ENCODE measurements at regions not wholly inside any gene's neighbourhood (a gene's known extent, or its start where the extent isn't known, plus 50 kb on each side); places are given as distances from the start of the nearest gene placed in this dataset.

DNA sequence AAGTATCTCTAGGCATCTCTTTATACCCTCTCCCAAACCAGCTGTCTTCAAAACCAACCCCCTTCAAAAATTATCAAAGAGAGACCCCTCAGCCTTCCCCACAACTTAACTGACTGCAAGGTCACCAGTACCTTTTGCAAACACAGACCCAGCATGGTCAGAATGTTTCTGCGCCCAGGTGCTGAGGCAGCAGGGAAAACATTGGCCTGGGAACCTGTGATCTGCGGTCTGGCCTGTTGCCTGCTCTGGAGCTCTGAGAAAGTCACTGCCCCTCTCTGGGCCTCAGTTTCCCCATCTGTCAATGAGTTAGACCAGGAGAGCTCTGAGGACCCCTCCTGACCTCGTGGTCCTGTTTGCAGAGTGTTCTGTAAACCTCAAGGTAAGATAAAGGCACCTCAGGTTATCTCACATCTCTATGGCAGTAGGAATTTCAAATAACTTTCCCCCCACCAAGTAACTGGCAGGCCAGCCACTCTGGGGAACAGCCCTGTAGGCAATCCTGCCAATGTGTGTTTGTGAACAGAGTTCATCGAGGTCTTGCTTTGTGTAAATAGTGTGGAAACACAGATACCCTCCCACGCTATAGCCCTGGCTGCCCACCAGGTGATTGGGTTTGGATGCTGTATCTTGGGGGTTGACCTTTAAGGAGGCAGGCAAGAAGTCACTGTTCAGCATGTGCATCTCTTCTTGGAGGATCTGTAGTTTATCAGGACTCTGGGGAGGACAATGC, 50.0 kb upstream of the SMAD6 start:
- Histone ChIP-seq H3K4me1 (peaks cover 19% of the 10 kb centered on the region), H3K9me3 (no peaks in the 10 kb centered on the region), H3K36me3 (ENCODE audit: low read depth, missing control alignments) (no peaks in the 10 kb centered on the region), H3K4me3 (no peak overlapping the region), H3K27ac (no peak overlapping the region), H3K27me3 (no peaks in the 10 kb centered on the region)
- 77 to 84% methylated on average over 4 to 5 of the region's 5 CpGs for WGBS, 2 donors
- intact Hi-C loops (cut with DNase I; ENCODE audit: low total_unique reads), result no loop called here
- TF ChIP-seq POLR2A (IDR thresholded peaks at IDR 0.05), result no peak
- TF ChIP-seq, protein P1, sequence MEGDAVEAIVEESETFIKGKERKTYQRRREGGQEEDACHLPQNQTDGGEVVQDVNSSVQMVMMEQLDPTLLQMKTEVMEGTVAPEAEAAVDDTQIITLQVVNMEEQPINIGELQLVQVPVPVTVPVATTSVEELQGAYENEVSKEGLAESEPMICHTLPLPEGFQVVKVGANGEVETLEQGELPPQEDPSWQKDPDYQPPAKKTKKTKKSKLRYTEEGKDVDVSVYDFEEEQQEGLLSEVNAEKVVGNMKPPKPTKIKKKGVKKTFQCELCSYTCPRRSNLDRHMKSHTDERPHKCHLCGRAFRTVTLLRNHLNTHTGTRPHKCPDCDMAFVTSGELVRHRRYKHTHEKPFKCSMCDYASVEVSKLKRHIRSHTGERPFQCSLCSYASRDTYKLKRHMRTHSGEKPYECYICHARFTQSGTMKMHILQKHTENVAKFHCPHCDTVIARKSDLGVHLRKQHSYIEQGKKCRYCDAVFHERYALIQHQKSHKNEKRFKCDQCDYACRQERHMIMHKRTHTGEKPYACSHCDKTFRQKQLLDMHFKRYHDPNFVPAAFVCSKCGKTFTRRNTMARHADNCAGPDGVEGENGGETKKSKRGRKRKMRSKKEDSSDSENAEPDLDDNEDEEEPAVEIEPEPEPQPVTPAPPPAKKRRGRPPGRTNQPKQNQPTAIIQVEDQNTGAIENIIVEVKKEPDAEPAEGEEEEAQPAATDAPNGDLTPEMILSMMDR (IDR thresholded peaks at IDR 0.05), result no peak
- no peak for DNase-seq

All from testis (tissue), 2 donors.